NCI-H2196 (cell line): ENCODE measurements at regions not wholly inside any gene's neighbourhood (a gene's known extent, or its start where the extent isn't known, plus 50 kb on each side); places are given as distances from the start of the nearest gene placed in this dataset.
"Not testable (repeated sequence)": the region's sequence is repeated elsewhere in the genome, so short reads cannot be mapped to it uniquely, and the experiment has no call there.

Experiments
- DNase-seq: peaks from one replicate; lab custom pipeline; 2025; ENCODE audit not compliant: unreplicated experiment; lab: John Stamatoyannopoulos, UW

DNA sequence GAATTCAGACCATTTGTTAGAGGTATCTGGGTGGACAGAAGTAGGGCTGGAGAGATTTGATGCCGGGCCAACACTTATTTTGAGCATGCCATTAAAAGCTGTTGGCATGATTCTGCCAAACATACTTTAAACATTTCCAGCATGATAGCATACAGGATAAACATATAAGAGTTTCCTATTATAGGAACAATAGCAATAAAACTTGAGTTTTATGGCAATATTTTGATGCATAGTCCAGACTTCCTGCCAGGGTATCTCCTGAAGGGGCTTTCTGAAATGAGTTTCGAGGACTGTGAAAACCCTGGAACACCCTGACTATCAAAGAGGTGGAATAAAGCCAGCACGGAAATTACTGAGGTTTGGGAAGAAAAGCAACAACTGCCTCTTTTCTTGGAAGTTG, 1398.0 kb upstream of the NXPH2 start:
- DNase-seq: no peak

DNA sequence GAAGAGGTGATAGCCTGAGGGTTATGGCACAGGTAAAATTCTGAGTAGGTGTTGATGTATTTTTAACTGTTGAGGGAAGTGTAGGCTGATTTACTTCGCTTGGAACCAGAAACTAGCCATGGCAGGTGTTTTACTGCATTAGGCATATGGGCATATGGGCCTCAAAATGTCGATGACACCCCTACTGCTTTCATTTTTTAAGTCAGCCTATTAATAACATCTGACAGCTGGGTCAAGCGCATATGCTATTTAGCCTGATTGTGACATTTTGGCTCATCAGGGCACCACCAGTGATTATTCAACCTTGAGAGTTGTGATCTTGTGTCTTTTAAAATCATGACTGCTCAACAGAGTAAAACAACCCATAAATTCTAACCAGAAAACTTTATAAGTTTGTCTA, 1396.9 kb upstream of the NXPH2 start:
- no peak for DNase-seq

DNA sequence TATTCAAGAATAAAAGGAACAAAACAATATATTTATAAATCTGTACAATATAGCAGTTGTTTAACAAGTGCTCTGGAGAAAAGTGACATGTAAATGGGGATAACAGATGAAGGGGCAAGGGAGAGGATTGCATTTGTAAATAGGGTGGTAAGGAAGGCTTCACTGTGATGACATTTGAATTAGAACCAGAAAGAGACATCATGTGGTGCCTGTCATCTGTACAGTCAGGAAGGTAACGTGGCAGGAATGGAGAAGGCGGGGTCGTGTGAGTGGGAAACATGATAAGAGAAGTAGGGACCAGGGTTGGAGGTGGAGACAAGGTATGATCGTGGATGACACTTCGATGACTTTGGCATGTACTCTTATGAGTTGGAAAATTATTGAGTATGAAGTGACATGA, 1393.6 kb upstream of the NXPH2 start:
- DNase-seq: no peak

DNA sequence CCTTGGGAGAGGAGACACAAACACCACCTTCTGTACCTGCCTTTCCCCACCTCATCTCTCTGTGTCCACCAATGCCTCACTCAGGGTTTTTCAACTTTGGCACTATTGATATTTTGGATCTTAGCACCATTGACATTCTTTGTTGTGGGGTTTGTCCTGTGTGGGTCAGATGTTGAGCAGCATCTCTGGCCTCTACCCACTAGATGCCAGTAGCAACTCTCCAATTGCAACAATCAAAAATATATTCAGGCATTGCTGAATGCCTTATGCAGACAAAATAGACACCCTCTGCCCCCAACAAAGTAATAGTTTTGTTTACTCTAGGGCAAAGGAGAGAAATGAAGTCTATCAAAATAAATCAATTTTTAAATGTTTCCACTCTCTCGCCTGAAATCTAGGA, 1384.3 kb upstream of the NXPH2 start:
- DNase-seq: no peak

DNA sequence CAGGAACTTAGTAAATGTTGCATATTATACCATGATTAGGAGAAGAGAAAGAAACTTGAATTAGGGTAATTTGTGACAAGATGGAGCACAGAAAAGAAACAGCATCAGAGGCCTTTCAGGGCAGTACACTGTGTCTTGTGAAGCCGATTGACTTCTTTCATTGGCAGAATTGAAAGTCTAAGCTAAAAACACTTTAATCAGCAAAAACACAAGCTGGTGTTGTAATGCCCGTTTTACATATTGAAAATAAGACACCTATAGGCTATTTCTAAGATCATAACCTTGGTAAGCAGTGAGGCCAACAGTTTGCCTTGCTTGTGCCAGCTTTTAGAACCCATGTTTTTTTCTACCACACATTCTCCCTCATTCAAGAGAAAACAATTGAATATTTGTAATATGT, 1378.1 kb upstream of the NXPH2 start:
- no peak for DNase-seq

DNA sequence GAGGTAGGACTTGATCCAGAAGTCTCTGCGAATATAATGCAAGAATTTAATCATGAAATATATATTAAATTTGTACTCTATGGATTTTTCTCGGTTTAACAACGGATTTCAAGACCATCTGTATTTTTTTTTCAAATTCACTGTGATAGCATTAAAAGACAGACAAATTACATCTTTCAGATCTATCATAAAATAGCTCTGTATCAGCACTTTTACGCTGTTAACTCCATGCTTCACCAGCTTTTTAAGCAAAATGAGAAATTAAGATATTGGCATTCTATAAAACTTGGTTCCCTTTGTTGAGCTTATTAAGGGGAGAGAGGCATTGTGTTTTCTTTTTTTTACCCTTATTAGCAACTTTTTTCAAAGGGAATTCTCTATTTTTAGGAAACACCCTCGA, 1377.6 kb upstream of the NXPH2 start:
- DNase-seq: no peak

DNA sequence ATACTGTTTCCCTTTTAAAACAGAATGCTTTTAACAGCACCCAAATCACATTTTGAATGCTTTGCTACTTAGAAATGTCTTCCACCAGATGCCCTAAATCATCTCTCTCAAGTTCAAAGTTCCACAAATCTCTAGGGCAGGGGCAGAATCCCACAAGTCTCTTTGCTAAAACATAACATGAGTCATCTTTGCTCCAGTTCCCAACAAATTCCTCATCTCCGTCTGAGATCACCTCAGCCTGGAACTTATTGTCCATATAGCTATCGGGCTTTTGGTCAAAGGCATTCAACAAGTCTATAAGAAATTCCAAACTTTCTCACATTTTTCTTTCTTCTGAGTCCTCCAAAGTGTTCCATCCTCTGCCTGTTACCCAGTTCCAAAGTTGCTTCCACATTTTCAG, 1374.5 kb upstream of the NXPH2 start:
- no peak for DNase-seq

DNA sequence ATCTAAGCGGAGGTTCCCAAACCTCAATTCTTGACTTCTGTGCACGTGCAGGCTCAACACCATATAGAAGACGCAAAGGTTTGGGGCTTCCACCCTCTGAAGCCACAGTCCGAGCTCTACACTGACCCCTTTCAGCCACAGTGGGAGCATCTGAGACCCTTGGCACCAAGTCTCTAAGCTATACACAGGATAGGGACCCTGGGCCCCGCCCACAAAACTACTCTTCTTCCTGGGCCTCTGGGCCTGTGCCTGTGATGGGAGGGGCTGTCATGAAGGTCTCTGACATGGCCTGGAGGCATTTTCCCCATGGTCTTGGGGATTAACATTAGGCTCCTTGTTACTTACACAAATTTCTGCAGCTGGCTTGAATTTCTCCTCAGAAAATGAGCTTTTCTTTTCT, 1374.1 kb upstream of the NXPH2 start:
- DNase-seq: no peak

DNA sequence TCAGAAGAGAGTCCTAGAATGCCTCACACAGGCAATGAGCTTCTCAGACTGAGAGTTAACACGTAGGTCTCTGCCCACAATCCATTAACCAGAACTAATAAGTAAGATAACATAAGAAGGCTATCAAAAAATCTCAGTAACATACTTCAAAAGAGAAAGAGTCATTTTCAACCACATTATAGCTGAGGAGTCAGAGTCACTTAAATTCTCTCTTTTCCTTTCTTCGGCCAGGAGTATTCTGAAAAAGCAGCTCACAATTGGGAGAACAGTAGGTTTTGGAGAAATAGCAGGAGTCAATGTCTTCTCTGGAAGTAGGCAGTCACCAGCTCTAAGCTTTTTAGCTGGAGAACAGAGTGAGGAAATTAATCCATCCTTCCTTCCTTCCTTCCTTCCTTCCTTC, 1364.4 kb upstream of the NXPH2 start:
- DNase-seq: no peak

DNA sequence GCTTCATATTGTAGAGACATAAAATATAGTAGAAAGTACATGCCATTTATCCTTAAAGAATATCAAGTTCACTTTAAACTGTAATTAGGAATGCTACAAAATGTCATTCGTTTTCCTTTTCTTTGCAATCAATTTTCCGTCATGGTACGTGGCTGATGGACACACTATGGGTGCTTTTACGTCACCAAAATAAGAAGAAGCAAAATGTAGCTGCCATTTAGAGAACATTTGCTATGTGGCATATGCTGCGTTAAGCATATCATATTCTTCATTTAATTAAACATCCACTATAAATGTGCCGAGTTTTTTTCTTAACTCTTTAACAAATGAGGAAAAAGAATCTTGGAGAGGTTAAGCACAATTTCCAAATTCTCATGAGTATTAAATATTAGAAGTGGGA, 1358.5 kb upstream of the NXPH2 start:
- no peak for DNase-seq

DNA sequence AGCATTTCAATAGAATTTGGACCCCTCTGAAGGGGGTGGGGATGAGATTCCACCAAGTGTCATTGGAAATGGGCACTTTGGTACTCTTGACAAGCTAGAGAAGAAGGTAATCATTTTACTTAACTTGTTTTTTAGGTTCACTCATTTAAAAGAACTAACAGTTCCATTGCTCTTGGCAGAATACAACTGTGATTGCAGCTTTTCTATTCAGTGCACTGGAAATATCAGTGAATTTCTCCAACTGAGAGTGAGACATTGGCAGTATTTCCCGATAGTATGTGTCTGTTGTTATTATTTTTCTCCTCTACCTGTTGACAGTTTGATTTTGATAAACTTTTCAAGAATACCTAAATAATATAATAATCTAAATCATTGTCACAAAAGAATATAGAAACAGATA, 1356.7 kb upstream of the NXPH2 start:
- no peak for DNase-seq

DNA sequence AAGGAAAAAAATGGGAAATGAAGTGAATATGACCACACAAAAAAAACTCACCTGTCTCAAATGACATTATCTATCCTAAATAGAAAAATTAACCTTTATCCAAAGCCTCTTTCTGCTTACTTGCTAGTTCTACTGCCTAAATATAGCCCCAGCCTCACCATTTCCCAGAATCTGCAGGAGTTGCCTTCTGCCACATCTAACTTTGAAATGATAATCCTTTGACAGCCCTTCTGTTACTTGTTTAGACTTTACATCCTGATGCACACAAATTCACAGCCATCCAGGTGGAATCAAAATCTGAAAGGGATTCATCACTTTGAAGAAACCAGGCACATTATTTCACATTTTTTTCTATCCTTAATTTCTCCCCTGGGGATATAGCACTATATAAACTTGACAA, 1356.2 kb upstream of the NXPH2 start:
- no peak for DNase-seq

DNA sequence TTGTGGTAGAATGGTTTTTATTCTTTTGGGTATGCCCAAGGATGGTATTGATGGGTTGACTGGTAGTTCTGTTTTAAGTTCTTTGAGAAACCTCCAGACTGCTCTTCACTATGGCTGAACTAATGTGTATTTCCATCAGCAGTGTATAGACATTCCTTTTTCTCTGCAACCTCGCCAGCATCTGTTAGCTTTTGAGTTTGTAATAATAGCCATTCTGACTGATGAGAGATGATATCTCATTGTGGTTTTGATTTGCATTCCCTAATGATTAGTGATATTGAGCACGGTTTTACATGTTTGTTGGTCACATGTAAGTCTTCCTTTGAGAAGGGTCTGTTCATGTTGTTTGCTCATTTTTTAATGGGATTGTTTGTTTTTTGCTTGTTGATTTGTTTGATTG, 1348.7 kb upstream of the NXPH2 start:
- no peak for DNase-seq

DNA sequence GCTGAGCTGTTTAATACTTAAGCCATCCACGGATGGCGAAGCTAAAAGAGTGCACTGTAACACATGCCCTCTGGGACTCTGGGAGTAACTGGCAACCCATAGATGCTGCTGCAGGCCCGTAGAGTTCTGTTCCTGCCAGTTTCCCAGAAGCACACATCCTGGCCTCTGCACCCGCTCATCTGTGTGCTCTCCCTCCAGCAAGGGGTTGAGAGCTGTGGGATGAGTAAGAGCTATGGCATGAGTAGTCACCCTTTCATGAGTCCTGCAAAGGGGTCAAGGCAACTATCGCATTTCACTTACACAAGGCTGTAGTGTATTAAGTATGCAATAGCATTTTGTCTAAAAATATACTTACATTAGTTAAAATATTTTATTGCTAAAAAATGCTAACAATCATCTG, 1341.8 kb upstream of the NXPH2 start:
- no peak for DNase-seq

DNA sequence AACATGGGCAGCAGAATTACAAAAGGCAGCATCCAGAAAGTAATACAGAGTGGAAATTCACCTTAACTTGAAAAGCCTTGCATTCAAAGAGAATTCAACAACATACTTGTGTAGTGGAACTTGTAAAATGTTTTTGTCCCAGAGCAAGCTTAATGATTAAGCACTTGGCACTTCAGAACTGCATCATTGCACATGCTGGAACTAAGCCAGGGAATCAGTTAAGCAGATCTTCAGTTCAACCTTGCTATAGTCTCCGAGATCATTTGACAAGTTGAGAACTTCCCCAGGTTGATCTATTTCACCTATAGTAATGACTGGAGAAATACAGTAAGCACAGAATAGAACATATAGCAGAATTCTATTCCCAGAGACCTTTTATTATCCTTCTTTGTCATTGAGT, 1337.2 kb upstream of the NXPH2 start:
- DNase-seq: no peak

DNA sequence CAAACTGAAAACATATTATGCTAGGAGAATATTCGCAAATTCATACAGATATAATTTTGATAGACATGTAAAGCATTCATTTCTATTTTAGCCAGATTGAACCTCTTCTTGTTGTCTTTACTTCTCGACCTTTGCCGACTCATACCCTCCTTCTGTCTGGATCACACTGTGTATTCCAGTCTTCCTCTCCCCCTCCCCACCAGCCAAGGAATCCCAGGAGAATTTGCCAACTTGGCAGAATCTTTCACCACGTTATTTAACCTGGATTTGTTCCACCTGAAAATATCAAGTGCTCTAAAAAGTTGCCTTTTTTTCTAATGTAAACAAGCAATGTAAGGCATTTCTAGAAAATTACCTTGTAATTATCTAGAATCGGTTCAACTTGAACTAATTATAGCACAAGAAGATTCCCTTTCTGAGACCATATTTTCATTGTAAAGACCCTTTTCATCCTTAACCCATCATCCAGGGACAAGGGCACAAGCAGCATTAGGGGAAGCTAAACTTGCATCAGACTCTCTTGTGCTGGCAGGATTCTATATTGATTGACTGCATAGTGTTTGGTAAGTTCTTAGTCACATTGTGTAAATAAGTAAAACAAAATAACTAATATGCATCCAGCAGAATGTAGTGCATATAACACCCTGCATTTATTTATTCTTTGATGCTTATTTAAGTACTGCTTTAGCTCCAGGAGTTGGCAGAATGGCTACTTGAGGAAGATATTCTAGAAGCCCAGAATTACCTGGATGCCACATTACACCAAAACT, 1328.7 kb upstream of the NXPH2 start:
- no peak for DNase-seq

DNA sequence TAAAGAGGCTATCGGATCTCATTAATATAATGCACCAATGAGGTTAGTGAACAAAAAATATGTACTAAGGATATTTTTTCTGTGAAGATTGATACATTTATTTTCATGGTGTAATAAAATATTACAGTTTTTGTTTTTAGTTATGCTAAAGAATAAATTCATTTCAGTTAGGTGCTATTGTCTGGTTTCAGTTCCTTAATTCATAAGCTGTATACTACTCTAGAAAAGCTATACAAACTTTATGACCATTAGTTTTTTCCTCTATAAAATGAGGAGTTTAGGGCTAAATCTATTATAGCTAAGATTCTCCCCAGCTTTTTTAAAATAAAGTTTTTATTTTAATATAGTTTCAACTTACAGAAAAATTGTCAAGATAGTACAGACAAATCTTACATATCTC, 1311.7 kb upstream of the NXPH2 start:
- DNase-seq: no peak

DNA sequence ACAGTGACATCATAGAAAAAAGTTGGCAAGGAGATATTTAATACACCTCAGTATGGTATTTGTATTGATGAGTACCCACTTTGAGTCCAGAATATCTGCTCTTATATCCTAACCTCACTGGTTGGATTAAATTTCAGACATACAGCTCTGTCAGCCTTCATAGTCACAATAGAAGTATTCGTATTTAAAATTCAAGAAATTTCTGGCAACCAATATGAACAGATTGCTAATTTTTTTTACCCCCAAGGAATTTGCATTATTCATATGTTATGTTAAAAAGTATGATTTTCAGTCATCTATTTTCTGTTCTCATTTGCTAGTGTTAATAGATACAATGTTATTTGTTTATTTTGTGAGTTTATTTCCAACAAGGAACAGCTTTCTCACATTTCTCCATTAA, 1306.8 kb upstream of the NXPH2 start:
- DNase-seq: no peak

DNA sequence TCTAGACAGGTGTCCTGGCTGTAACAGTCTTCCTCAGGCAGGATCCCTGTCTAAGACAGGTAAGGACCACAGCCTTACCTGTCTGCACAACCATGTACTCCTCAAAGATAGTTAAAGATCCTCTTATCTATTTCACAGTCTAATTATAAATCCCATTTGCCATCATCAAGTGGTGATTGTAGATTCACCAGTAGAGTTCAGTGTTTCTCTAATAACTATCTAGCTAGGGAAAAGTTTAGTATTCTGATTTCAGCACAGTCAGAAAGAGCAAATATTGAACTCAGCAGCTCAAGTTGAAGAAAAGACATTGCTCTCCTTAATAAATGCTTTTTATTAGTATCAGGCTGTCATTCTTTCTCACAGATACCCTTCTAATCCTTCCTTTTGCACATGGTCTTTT, 1305.5 kb upstream of the NXPH2 start:
- no peak for DNase-seq

DNA sequence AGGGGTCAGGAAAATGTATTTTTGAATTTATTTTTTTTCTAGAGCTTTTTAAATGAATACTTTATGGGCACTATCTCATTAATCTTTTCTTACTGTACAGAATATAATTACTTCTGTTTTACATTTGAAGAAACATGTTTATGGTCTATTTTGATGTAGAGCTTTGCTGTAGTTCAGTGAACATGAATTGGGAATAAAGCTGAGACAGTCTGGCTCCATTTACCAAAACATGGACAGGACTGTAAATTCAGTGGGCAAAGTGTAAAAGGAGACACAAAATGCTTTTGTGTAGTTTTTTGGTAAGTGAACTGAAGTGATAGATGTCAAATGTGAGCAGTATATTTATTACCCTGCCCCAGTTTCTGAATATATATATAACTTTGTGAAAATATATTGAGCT, 1298.8 kb upstream of the NXPH2 start:
- DNase-seq: no peak

DNA sequence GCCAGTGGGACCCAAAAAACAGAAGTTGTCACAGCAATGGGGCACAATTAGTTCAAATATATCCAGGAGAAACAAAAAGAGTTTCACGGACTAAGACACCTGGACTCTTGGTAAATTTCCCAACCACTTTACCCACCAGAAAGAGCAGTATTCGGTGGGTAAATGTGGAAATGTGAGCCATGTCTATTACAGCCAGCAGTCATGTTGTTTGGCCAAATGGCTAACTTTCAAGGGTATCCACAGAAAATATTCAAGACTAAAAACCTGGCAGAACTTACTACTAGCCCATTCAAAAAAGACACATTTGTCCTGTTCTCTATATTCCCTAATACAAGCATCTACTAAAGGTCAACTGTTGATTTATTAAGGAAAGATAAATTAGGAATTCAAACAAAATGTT, 1296.0 kb upstream of the NXPH2 start:
- DNase-seq: no peak

DNA sequence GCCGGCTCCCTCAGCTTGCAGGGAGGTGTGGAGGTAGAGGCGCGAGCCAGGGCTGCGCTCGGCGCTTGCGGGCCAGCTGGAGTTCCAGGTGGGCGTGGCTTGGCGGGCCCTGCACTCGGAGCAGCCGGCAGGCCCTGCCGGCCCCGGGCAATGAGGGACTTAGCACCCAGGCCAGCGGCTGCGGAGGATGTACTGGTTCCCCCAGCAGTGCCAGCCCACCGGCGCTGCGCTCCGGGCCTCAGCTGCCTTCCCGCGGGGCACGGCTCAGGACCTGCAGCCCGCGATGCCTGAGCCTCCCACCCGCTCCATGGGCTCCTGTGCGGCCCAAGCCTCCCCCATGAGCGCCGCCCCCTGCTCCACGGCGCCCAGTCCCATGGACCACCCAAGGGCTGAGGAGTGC, 1293.6 kb upstream of the NXPH2 start:
- not testable (repeated sequence) for DNase-seq

DNA sequence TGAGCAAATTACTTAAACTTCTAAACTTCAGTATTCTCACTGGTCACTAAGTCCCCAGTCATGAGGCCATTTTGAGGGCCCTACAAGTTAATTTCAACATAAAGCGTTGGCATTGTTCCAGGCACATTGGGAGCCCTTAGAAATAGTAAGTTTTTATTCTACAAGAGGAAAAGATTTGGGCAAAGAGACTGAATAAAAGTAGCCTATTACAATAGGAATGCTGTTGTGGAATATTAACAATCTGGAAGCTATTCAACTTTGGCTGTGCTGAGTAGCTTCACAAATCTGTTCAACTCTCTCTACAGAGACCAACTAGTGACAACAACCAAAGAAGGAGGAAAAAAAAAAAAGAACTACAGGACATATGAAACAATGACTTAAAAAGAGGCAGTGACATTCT, 1287.5 kb upstream of the NXPH2 start:
- no peak for DNase-seq

DNA sequence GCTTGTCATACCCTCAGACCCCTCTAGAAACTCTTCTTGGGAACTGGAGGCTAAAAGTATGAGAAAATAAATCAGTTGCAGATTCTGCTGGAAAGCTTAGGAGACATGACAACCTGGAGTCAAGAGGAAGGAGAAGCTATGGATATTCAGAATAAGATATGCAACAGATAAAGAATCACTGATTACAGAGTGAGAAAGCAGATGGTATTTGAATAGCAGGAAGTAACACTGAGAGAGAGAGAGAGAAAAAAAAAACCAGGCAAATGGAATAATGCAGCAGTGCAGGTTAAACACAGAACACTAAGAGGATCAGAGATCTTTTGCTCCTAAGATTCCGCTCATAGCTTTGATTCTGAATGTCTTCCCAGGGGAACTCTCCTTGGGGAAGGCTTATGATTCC, 1284.1 kb upstream of the NXPH2 start:
- DNase-seq: no peak
